ENCODE measurements at regions not wholly inside any gene's neighbourhood (a gene's known extent, or its start where the extent isn't known, plus 50 kb on each side); places are given as distances from the start of the nearest gene placed in this dataset.

DNA sequence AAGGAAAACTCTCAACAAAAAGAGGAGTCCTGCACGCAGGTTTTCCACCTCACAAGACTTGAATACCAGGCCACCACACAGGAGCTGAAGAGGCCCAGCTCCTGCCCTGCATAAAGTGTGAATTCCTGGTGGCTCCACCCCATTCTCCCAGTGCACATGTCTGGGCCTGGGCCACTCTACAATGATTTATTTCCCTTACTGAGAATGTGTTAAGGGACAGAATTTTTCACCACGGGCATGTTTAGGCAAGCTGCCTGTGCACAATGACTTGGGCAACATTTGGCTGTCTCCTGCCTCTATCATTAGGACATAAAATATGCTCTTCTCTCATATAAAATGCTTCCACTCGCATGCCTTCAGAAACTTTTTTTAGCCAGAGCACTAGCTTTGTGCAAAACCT is 197.1 kb downstream of the SLC7A11 start:
- no peak overlapping the region for H3K4me2 ChIP-seq (ENCODE audit: insufficient read depth, low read length)
- TF ChIP-seq EZH2 (IDR thresholded peaks at IDR 0.05; ENCODE audit: borderline replicate concordance, low read depth, low read length, severe bottlenecking), result no peak
- TF ChIP-seq, protein P1, sequence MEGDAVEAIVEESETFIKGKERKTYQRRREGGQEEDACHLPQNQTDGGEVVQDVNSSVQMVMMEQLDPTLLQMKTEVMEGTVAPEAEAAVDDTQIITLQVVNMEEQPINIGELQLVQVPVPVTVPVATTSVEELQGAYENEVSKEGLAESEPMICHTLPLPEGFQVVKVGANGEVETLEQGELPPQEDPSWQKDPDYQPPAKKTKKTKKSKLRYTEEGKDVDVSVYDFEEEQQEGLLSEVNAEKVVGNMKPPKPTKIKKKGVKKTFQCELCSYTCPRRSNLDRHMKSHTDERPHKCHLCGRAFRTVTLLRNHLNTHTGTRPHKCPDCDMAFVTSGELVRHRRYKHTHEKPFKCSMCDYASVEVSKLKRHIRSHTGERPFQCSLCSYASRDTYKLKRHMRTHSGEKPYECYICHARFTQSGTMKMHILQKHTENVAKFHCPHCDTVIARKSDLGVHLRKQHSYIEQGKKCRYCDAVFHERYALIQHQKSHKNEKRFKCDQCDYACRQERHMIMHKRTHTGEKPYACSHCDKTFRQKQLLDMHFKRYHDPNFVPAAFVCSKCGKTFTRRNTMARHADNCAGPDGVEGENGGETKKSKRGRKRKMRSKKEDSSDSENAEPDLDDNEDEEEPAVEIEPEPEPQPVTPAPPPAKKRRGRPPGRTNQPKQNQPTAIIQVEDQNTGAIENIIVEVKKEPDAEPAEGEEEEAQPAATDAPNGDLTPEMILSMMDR (IDR thresholded peaks at IDR 0.05; ENCODE audit: borderline replicate concordance, extremely low read depth, low read length, poor library complexity, severe bottlenecking), result no peak
- H2AFZ ChIP-seq (ENCODE audit: low read depth, low read length), result no peak overlapping the region
- no peak overlapping the region for H3K27ac ChIP-seq (ENCODE audit: low read length)
- no peak overlapping the region for H3K4me3 ChIP-seq (ENCODE audit: low read depth in 1 of 2, low read length in 2 of 2)
- no peaks in the 10 kb centered on the region for H3K27me3 ChIP-seq (ENCODE audit: insufficient read depth, low read length, poor library complexity)
- H3K79me2 ChIP-seq (ENCODE audit: insufficient read depth, low read length), result no peaks in the 10 kb centered on the region
- H3K36me3 ChIP-seq (ENCODE audit: insufficient read depth, low read length), result no peaks in the 10 kb centered on the region
- no peak for DNase-seq
- no peaks in the 10 kb centered on the region for H3K9me3 ChIP-seq (ENCODE audit: insufficient read depth, low read length, severe bottlenecking)
- H4K20me1 ChIP-seq (ENCODE audit: insufficient read depth, low read length), result no peaks in the 10 kb centered on the region
- H3K4me1 ChIP-seq (ENCODE audit: insufficient read depth, low read length), result no peaks in the 10 kb centered on the region
- no peak for ATAC-seq (ENCODE audit: insufficient read depth, low read depth)
- no peak overlapping the region for H3K9ac ChIP-seq (ENCODE audit: low read depth, low read length)

DNA sequence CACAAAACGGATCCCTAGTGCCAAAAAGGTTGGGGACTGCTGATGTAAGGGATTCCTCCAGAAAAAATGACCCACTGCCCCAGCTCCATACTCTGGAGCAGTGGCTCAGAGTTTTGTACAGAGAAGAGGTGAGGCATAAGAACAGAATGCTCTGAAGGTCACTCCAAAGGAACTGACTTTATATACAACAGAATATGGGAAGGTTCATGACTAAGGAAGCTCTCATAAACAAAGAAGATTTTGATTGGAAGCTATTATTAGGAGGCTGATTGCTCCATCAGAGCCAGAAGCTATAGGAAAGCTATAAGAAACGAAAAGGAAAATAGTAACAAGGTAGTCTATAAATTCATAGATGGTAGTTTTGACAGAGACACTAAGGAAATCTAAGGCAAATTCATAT is 203.1 kb downstream of the SLC7A11 start:
- Histone ChIP-seq H3K27ac (ENCODE audit: low read length) (no peak overlapping the region), H2AFZ (ENCODE audit: low read depth, low read length) (no peak overlapping the region), H3K79me2 (ENCODE audit: insufficient read depth, low read length) (no peaks in the 10 kb centered on the region), H3K27me3 (ENCODE audit: insufficient read depth, low read length, poor library complexity) (no peaks in the 10 kb centered on the region), H3K9ac (ENCODE audit: low read depth, low read length) (no peak overlapping the region), H3K9me3 (ENCODE audit: insufficient read depth, low read length, severe bottlenecking) (no peaks in the 10 kb centered on the region), H3K4me3 (ENCODE audit: low read depth in 1 of 2, low read length in 2 of 2) (no peak overlapping the region), H4K20me1 (ENCODE audit: insufficient read depth, low read length) (no peaks in the 10 kb centered on the region), H3K36me3 (ENCODE audit: insufficient read depth, low read length) (no peaks in the 10 kb centered on the region), H3K4me1 (ENCODE audit: insufficient read depth, low read length) (no peaks in the 10 kb centered on the region), H3K4me2 (ENCODE audit: insufficient read depth, low read length) (no peak overlapping the region)
- TF ChIP-seq, protein P1 (IDR thresholded peaks at IDR 0.05; ENCODE audit: borderline replicate concordance, extremely low read depth, low read length, poor library complexity, severe bottlenecking), result no peak
- no peak for TF ChIP-seq EZH2 (IDR thresholded peaks at IDR 0.05; ENCODE audit: borderline replicate concordance, low read depth, low read length, severe bottlenecking)
- ATAC-seq (ENCODE audit: insufficient read depth, low read depth) (no peak), DNase-seq (no peak)

DNA sequence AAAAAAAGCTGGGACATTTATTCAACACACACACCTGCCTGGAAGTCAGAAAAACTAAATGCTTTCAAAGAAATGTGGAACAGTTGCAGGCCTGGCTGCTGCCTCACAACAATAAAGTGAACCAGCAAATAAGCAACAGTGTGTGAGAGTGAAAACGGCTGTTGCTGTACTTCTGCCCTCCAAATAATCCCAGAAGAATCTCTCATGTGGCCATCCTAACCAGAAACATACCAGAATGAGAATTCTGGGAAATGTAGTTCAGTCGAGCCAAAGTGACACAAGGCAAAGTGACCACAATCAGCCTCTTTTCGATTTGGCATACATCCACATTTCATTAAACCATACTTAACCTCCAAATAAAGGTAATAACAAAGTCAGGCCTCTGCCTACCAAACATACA is 204.5 kb downstream of the SLC7A11 start:
- H3K4me3 ChIP-seq (ENCODE audit: low read depth in 1 of 2, low read length in 2 of 2), result no peak overlapping the region
- no peaks in the 10 kb centered on the region for H3K9me3 ChIP-seq (ENCODE audit: insufficient read depth, low read length, severe bottlenecking)
- H3K9ac ChIP-seq (ENCODE audit: low read depth, low read length), result no peak overlapping the region
- ATAC-seq (ENCODE audit: insufficient read depth, low read depth) (no peak), DNase-seq (no peak)
- no peak overlapping the region for H3K4me2 ChIP-seq (ENCODE audit: insufficient read depth, low read length)
- H3K36me3 ChIP-seq (ENCODE audit: insufficient read depth, low read length), result no peaks in the 10 kb centered on the region
- no peak overlapping the region for H2AFZ ChIP-seq (ENCODE audit: low read depth, low read length)
- no peaks in the 10 kb centered on the region for H4K20me1 ChIP-seq (ENCODE audit: insufficient read depth, low read length)
- no peak overlapping the region for H3K27ac ChIP-seq (ENCODE audit: low read length)
- H3K4me1 ChIP-seq (ENCODE audit: insufficient read depth, low read length), result no peaks in the 10 kb centered on the region
- H3K27me3 ChIP-seq (ENCODE audit: insufficient read depth, low read length, poor library complexity), result no peaks in the 10 kb centered on the region
- H3K79me2 ChIP-seq (ENCODE audit: insufficient read depth, low read length), result no peaks in the 10 kb centered on the region
- TF ChIP-seq EZH2 (IDR thresholded peaks at IDR 0.05; ENCODE audit: borderline replicate concordance, low read depth, low read length, severe bottlenecking), result no peak
- TF ChIP-seq, protein P1 (IDR thresholded peaks at IDR 0.05; ENCODE audit: borderline replicate concordance, extremely low read depth, low read length, poor library complexity, severe bottlenecking), result no peak

DNA sequence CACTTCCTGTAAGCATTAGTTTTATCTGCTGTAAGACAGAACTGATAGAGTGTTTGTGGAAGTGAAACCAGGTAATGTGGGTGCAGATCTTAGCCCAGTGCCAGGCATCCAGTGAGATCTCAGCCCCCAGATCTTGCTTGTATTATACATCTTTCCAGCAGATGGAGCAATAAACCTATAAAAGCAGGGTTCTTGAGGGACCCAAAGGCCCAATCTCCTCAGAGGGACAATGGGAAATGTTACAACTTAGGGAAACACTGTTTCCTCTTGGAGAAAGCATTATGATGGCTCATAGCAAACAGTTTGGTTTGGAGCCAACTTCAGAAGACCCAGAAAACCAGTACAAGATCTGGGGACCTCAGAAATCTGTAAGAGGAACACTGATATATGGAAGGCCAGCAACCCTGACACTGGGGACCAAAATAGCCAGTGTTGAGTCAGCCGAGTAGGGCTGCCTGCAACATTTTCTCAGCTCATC is 206.3 kb downstream of the SLC7A11 start:
- H3K4me2 ChIP-seq (ENCODE audit: insufficient read depth, low read length), result no peak overlapping the region
- no peak for TF ChIP-seq EZH2 (IDR thresholded peaks at IDR 0.05; ENCODE audit: borderline replicate concordance, low read depth, low read length, severe bottlenecking)
- TF ChIP-seq, protein P1 (IDR thresholded peaks at IDR 0.05; ENCODE audit: borderline replicate concordance, extremely low read depth, low read length, poor library complexity, severe bottlenecking), result peak; percentile 61
- DNase-seq (peak; percentile 14), ATAC-seq (ENCODE audit: insufficient read depth, low read depth) (peak; percentile 80)
- no peaks in the 10 kb centered on the region for H4K20me1 ChIP-seq (ENCODE audit: insufficient read depth, low read length)
- H3K79me2 ChIP-seq (ENCODE audit: insufficient read depth, low read length), result no peaks in the 10 kb centered on the region
- H3K4me3 ChIP-seq (ENCODE audit: low read depth in 1 of 2, low read length in 2 of 2), result no peak overlapping the region
- H3K9me3 ChIP-seq (ENCODE audit: insufficient read depth, low read length, severe bottlenecking), result no peaks in the 10 kb centered on the region
- no peaks in the 10 kb centered on the region for H3K4me1 ChIP-seq (ENCODE audit: insufficient read depth, low read length)
- H2AFZ ChIP-seq (ENCODE audit: low read depth, low read length), result no peak overlapping the region
- H3K27me3 ChIP-seq (ENCODE audit: insufficient read depth, low read length, poor library complexity), result no peaks in the 10 kb centered on the region
- no peaks in the 10 kb centered on the region for H3K36me3 ChIP-seq (ENCODE audit: insufficient read depth, low read length)
- H3K9ac ChIP-seq (ENCODE audit: low read depth, low read length), result no peak overlapping the region
- H3K27ac ChIP-seq (ENCODE audit: low read length), result no peak overlapping the region
